Adrenal gland (tissue), 5 donors: ENCODE measurements at regions not wholly inside any gene's neighbourhood (a gene's known extent, or its start where the extent isn't known, plus 50 kb on each side); places are given as distances from the start of the nearest gene placed in this dataset.

ENCODE experiments used
- POLR2A ChIP-seq, 2 donors: fragments of 450-650 bp; IDR thresholded peaks; one replicate each; pipeline ENCODE4 v1.6.1; 2017; ENCODE audit warnings: antibody characterized with exemption in 2 of 2, mild to moderate bottlenecking in 2 of 2, moderate library complexity in 1 of 2
- TF ChIP-seq, protein P1 (sequence below), 6 experiments: fragments of 450-650 bp in 4 of 6; fragments of 200-600 bp in 2 of 6; sonication (generic) in 1 of 6; IDR thresholded peaks; 1 replicate in 5 of 6; 2 replicates in 1 of 6; pipeline versions ENCODE4 v1.5.1 to v1.8.0; 2016 to 2021; ENCODE audit warnings: antibody characterized with exemption in 6 of 6, mild to moderate bottlenecking in 2 of 6, moderate library complexity in 1 of 6
- donor health status: DM: no; HTN: no; CAD: no.

DNA sequence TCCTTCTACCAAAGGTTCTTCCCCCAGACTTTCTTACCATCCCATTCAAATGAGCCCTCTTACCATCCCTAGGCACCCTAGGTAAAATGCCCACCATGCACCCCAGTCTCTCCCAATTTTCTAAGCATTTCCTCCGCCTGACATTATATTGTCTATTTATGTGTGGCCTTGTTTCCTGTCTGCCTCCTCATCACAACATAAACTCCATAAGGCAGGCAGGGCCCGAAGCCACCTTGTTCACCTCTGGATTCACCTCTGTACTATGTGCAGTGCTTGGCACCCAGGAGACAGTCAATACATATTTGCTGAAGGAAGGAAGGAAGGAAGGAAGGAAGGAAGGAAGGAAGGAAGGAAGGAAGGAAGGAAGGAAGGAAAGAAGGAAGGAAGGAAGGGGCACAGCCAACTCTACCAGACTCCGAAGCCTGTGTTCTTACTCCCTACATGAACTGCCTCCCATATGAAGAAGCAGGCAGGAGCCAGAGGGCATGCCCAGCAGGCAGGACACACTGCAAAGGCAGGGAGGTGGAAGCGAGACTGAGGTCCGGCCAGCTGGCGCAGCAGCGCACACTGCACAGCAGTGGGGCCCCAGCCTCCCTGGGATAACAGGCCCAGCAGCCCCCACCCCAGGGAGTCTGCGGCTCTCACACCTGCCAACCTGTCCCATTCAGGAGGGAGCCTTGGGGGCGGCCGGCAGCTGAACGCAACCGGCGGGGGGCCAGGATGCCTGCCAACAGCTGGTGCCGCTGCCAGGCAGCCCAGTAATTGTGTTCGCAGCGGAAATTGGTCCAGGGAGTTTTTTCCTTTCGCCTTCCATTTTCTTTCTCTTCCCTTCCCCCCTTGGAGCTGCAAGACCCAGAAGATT is 106.0 kb upstream of the LINGO1 start:
- TF ChIP-seq, protein P1, sequence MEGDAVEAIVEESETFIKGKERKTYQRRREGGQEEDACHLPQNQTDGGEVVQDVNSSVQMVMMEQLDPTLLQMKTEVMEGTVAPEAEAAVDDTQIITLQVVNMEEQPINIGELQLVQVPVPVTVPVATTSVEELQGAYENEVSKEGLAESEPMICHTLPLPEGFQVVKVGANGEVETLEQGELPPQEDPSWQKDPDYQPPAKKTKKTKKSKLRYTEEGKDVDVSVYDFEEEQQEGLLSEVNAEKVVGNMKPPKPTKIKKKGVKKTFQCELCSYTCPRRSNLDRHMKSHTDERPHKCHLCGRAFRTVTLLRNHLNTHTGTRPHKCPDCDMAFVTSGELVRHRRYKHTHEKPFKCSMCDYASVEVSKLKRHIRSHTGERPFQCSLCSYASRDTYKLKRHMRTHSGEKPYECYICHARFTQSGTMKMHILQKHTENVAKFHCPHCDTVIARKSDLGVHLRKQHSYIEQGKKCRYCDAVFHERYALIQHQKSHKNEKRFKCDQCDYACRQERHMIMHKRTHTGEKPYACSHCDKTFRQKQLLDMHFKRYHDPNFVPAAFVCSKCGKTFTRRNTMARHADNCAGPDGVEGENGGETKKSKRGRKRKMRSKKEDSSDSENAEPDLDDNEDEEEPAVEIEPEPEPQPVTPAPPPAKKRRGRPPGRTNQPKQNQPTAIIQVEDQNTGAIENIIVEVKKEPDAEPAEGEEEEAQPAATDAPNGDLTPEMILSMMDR (IDR thresholded peaks at IDR 0.05): no peak
- TF ChIP-seq POLR2A (IDR thresholded peaks at IDR 0.05): no peak
